ENCODE measurements at regions not wholly inside any gene's neighbourhood (a gene's known extent, or its start where the extent isn't known, plus 50 kb on each side); places are given as distances from the start of the nearest gene placed in this dataset.

GRCh38 chr2:11103984-11104793, 51.1 kb upstream of the SLC66A3 start:
- TF ChIP-seq POLR2A (IDR thresholded peaks at IDR 0.05; ENCODE audit: low read length) (no peak), GATA1 (IDR thresholded peaks at IDR 0.05; ENCODE audit: low read depth, low read length) (no peak)

All from erythroblast (primary cell).